GM18498 (cell line): ENCODE measurements at regions not wholly inside any gene's neighbourhood (a gene's known extent, or its start where the extent isn't known, plus 50 kb on each side); places are given as distances from the start of the nearest gene placed in this dataset.

Experiments used
- ATAC-seq: cut with Tn5 transposase; IDR thresholded peaks from one replicate; pipeline ENCODE4 v1.9.1; 2021; ENCODE audit warnings: mild to moderate bottlenecking, moderate library complexity; ENCODE audit not compliant: unreplicated experiment

DNA sequence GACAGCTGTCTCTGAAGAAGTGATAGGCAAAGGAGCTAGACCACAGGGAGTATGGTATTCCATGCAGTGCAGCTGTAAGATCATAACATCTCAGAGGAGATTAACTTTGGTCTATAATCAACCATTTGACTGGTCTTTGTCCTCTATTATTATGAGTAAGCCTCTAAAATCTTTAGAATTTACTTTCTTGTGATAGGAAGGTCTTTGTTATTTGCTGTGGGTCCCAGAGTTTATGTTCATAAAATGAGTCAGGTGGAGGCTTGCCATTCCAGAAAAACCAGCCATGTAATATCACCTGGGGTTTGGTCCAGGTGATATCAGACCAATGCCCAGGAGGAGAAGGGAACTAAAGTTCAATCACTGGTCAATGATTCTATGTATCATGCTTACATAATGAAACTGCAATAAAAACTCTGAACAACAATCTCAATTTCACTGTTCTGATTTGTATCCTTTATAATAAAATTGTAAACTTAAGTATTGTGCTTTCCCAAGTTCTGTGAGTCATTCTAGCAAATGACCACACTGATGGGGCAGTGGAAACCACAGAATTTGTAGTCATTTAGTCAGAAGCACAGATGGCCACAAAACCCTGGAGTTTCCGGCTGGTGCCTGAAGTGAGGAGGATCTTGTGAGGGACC lies 239.6 kb upstream of the TRAM1L1 start:
- ATAC-seq, result no peak

DNA sequence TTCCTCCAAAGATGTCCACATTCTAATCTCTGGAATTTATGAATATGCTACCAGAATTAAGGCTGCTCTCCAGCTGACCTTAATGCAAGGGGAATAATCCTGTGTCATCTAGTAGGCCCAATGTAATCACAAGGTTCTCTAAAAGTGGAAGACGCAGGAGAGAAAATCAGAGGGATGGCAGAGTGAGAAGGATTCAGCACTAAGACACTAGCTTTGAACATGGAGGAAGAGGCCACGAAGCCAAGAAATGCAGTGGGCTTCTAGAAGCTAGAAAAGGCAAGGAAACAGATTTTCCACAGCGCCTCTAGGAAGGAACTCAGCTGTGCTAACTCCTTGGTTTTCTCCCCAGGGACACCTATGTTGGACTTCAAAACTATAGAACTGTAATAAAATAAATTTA lies 240.7 kb upstream of the TRAM1L1 start:
- ATAC-seq, result no peak

DNA sequence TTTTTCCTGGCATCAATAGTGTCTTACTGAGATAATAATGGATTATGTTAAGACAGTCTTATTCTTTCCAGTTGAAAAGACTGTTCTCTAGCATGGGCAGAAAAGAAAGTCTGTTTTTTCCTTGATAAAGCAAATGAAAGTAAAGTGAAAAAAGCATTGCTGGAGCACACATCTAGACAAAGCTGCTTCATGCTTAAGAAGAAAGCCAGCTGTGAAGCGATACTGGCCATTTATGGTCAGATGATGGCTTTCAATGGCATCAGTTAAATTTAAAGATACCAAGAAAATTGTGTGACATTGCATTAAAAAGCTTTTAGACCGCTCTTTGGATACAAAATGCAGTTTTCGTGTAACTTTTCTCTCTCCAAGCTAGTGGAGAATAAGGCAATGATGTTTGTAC lies 242.1 kb upstream of the TRAM1L1 start:
- no peak for ATAC-seq

DNA sequence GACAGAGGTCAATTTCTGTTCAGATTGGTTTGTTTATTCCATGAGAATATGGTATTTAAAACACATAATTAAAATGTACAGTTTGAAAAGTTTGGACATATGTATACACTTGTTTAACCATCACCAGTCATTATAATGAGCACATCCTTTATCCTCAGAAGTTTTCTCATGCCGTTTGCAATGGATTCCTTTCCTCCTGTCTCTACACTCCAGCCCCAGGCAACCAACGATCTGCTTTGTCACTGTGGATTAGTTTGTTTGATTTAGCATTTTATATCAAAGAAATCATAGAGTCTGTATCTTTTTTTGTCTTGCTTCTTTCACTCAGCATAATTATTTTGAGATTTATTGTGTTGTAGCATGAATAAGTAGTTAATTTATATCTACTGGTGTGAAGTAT lies 243.0 kb upstream of the TRAM1L1 start:
- no peak for ATAC-seq

DNA sequence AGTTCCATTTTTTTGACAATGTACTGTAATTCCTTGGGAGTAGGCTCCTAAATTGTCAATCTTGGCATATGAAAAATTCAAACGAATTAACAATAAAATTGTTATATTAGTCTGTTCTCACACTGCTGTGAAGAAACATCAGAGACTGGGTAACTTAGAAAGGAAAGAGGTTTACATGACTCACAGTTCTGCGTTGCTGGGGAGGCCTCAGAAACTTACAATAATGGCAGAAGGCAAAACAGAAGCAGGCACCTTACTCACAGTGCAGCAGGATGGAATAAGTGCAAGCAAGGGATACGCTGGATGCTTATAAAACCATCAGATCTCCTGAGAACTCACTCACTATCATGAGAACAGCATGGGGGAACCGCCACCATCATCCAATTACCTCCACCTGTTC lies 246.4 kb upstream of the TRAM1L1 start:
- no peak for ATAC-seq

DNA sequence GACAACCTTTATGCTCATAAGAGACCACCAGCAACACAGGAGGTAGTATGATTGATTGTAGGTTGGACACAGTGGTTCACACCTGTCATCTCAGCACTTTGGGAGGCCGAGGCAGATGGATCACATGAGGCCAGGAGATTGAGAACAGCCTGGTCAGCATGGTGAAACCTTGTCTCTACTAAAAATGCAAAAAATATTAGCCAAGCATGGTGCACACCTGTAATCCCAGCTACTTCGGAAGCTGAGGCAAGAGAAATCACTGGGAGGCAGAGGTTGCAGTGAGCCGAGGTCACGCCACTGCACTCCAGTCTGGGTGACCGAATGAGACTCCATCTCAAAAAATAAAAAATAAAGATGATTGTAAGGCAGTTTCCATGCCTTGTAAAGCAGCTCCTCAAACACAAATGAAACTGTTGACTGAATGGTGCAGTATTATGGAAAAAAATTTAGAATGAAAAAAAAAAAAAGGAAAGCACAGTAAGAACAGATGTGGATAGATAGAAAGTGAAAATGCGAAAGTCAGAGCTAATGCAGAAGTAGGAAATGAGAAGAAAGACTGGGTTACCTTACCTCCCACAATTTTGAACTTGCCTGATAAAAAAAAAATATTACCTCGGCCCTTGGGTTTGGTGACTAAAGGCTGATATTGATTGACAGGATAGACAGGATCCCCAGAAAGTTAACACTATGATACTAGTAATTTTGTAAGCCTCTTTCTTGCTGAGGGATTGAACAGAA lies 249.2 kb upstream of the TRAM1L1 start:
- ATAC-seq, result no peak

DNA sequence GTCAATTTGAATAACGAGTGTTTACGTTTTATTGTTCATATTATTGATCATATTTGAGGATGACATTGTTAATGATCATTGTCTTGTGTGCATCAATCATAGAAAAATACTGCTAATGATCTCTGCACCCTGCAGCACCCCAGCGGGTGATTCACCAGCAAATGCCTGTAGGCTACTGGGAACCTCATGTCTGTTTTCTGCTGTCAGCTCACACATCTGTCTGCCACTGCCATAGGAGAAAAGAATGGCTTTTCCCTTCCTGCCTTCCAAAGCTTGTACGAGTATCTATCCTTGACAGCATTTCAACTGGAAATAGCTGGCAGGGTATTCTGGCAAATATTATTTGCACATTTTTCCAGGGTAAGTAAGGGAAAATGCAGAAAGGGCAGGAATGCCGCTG lies 272.1 kb upstream of the TRAM1L1 start:
- no peak for ATAC-seq

DNA sequence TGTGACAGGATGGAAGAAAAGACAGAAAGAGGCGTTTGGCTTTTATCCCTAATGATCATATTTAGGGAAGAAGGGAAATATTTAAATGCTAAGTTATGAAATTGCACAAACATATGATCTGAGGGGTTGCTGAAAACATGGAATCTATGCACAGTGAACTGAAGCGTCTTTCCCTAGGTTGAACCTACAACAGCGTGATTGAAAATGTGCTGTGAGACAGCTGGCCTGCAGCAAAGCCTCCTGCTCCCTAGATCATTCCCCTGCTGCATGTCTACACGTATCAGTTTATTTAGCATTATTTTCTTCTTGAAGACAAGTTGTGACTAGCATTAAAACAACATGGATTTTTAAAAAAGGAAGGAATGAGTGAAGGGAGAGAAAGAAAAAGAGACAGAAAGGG lies 272.5 kb upstream of the TRAM1L1 start:
- no peak for ATAC-seq

DNA sequence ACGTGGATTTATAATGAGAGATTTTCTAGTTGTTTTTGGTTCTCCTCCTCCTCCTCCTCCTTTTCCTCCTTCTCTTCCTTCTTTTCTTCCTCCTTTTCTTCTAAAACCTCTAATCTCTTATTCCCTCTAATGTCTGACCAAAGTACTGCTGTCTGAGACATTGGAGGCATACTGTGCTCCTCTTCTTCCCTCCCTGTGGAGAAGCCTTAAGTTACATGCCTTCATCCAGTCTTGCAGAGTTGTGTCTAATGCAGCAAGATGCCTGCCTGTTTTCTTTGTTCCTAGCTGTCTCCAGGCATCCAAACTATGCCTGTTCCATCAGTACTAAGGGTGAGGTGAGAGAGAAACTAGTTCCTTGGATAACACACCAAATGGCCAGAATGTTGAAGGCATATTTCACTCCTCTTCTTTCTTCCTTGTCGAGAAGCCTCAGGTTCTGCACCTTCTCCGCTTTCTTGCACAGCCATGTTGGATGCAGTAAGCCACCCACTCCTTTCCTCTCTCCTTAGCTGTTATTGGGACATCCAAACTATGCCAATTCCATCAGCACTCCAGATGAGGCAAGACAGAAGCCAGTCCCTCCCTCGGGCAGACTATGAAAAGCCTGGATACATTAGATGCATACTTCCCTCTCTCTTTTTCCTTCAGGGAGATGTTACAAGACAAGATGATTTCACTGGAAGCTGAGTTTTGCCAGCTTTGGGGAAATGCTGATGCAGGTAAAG lies 285.7 kb upstream of the TRAM1L1 start:
- no peak for ATAC-seq

DNA sequence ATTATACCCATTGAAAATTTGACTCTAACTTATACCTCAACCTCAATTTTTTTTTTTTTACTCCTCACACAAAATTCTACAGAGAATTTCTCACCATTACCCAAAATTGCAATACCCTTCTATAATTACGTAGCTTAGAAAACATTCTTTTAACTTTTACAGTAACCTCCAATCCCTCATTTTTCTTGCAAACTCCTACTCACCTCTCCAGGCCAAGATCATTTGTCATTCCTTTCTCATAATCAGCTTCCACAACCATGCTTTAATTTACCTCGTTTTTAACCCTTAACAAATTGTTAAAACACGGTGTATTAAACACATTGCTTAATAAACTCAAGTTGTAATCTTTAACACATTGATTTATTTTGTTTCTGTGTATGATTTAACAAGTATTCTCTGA lies 289.7 kb upstream of the TRAM1L1 start:
- no peak for ATAC-seq

DNA sequence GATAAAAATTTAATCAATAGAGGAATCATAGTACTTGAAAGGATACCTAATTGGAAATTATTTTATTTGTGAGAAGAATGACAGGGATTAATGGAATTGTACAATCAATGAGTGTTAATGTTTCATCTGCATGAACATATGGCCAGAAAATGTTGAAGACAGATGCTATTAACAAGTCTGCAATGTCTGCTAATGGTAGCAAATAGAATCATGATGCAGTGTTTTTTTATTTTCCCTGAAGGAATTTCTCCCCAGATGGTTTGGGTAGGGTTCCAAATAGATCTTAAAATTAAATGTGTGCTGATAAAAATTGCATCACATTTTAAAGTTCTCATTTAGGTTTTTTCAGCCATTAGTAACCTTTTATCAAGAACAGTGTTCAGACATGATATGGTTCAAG lies 291.3 kb upstream of the TRAM1L1 start:
- no peak for ATAC-seq

DNA sequence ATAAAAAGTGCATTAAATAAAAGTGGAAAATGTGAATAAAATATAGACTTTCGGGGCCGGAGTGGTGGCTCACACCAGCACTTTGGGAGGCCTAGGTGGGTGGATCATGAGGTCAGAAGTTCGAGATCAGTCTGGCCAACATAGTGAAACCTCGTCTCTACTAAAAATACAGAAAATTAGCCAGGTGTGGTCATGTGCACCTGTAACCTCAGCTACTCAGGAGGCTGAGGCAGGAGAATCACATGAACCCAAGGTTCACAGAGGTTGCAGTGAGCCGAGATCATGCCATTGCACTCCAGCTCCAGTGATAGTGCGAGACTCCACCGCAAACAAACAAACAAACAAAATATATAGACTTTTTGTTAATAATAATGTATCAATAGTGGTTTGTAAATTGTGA lies 293.6 kb upstream of the TRAM1L1 start:
- no peak for ATAC-seq

DNA sequence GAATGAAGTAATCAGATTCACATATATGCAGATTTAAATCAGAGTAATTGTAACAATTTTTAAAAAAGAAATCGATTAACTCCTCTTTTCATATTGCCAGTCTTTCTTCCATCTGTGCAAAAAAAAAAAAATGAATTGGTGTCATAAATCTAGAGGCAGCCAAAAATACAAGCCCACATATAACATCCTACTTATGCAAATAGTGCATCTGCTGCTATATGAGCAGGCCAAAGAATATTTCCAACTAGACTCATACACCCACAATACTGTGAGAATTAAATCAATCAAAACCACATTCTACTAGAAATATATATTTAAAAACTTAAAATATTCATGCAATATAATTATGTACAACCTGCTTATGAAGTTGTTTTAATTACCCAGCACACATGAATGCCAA lies 298.1 kb upstream of the TRAM1L1 start:
- no peak for ATAC-seq

DNA sequence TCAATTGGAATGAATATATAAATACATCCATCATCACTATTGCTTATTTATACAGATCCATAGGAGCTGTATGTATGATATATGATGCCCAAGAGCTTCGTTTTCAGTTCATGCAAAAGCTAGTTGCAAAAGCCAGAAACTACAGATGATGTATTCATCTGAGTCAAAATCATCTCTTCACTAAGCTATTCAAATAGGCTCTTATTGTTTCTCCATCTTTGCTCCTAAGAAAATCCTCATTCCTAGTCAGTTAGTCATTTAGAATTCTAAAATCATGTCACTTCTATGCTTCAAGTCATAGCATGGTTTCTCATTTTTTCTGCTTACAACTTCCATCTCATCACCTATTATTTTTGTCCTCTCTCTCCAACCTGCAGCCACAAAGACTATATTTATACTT lies 300.1 kb upstream of the TRAM1L1 start:
- no peak for ATAC-seq

DNA sequence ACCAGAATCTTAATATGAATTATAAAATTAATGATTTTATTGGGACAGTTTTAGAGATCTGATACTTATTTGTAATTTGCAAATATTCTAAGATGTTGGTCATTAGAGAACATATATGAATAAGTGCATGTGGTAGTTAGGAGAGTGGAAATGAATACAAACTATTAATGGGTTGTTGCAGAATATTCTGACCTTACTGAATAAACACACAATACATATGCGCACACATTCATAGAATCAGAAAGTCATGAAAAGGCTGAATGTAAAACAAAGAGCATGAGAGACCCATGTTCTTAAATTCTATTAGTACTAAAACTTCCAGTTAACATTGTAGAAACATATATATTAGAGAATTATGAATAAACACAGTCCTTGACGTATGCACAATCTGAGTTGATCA lies 301.7 kb upstream of the TRAM1L1 start:
- ATAC-seq, result no peak

DNA sequence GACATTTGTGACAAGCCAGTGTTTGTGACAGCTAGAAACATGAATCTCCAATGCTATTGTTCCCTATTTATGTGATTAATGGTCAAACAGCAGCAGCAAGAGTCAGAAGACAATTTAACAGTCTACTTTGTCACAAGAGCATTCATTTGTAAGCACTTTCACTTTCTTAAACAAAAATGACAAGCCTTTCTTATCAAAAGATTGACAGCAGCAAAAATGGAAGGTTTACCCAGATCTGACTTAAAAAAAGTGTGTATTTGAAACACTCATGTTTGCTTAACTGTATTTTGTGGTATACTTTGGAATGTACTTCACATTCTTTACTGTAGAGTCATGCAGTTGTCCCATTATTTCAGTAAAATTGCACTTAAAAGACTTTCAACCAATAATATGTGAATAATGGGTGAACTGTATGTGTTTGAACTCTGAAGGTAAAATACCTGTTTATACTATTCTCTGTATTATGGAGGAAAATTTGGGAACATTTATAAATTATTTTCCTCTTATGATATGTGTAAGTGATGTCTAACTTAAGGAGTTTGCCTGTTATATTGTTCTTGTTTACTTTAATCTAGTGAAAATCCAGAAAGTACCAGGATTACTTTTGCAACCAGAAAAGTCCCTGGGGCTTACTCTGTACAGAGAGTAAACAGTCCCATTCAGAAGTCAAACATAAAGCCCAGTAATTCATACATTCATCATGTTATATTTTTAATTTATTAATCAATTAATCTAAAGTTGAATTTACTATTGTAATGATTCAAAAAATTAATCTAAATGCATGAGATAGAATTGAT lies 314.9 kb upstream of the TRAM1L1 start:
- ATAC-seq, result no peak

DNA sequence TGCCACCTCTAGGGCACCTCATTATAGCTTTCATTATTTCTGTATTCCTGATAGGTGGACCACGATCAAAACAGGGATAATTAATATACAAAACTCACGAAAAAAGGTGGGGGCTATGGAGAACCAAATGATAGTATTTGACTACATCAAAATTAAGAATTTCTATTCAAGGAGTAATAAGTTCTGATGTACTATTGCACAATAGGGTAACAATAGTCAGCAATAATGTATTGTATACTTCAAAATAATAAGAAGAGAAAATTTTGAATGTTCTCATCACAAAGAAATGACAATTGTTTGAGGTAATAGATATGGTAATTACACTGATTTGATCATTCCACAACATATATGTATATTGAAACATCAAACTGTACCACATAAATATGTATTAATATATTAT lies 327.3 kb upstream of the TRAM1L1 start:
- ATAC-seq, result no peak

DNA sequence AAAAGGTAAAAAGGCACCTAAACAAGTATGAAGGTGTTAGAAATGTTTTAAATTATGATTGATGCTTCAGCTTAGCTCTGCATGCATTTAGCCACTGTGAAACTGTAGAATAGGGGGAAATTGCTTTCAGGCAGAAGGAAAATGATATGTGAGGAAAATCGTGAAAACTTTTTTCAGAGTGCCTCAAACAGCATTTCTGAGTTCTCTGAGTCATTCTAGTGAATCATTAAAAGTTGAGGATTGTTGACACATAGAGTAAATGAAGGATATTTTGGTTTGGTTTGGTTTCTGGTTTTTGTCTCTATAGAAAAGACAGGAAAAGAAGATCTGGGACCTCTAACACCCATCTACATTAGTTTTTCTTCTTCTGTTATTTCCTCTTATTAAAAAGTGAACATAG lies 332.5 kb upstream of the TRAM1L1 start:
- no peak for ATAC-seq

DNA sequence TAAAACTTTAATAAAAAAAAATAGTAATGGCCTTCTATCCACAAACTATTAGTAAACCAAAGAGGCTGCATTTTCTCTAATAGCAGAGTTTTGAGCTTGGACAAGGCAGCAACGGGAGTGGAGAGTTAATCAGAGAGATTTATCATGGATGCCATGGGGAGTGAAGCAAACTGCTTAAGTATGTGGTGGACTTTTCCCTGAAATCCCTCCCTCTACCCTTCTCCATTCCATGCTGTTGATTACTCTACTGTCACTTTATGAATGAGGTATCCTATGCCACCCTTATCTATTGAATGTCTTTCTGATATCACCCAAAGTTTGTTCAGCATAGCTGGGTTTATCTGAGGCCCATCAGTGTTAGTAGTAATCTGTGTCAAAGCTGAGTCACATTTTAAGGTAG lies 335.6 kb upstream of the TRAM1L1 start:
- no peak for ATAC-seq

DNA sequence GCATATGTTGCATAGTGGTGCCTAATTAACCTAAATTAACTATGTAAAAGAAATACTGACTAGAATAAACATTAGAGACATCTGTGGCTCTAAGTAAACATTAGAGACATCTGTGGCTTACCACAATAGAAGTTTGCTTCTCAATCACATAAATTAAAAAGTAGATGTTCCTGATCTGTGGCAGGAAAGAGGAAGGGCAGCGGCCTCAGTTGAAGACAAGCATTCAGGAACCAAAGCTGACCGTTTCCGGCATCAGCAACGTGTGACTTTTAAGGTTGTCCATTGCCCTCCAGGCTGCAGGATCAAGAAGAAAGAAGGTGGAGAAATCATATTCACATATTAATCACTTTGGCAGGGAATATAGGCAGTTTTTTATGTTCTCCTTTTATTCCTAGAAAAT lies 336.3 kb upstream of the TRAM1L1 start:
- ATAC-seq, result no peak

DNA sequence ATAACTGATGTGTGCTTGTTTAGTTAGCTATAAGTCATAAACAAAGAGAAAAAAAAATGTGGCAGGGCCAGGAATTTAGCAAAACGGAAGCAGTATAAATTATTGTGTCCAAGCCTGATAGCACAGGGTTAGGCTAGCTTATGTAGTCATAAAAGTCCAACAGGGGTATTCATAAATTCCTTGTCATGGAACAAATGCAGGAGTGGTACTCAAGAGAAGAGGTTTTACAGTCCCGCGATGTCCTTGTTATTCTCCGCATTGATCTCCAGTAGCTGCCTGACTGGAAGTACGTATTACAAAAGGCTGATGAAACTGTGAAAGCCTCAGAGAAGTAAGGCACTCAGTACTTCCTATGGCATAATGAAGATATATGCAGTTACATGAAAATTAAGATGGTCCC lies 336.9 kb upstream of the TRAM1L1 start:
- ATAC-seq, result no peak

DNA sequence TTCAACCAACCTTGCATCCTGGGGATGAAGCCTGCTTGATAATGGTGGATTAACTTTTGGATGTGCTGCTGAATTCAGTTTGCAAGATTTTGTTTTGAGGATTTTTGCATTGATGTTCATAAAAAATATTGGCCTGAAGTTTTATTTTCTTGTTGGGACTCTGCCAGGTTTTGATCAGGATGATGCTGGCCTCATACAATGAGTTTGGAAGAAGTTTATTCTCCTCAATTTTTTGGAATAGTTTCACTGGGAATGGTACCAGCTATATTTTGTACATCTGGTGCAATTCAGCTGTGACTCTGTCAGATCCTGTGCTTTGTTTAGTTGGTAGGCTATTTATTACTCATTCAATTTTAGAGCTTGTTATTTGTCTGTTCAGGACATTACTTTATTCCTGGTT lies 340.3 kb upstream of the TRAM1L1 start:
- ATAC-seq, result no peak
